ENCODE measurements at regions not wholly inside any gene's neighbourhood (a gene's known extent, or its start where the extent isn't known, plus 50 kb on each side); places are given as distances from the start of the nearest gene placed in this dataset.
"Not testable (repeated sequence)": the region's sequence is repeated elsewhere in the genome, so short reads cannot be mapped to it uniquely, and the experiment has no call there.

DNA sequence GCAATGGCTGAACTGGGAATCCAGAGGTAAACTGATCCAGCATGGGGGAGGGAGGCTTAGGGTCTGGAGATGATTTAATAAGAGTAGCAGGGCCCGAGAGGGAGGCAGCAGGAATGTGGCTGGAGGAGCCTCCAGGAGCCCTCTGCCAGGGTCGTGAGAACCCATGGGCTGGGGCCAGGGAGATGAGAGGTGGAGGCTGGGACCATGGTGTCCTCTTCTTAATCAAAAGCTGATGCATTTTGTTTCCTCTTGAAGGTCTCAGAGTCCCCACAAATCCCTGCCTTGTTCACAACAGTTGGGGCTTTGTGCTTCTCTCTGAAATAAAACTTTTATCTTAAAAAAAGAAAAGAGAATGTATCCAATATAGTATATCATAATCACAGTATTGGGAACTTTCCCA, 123.7 kb upstream of the ZNF516 start:
- TF ChIP-seq, protein P1, sequence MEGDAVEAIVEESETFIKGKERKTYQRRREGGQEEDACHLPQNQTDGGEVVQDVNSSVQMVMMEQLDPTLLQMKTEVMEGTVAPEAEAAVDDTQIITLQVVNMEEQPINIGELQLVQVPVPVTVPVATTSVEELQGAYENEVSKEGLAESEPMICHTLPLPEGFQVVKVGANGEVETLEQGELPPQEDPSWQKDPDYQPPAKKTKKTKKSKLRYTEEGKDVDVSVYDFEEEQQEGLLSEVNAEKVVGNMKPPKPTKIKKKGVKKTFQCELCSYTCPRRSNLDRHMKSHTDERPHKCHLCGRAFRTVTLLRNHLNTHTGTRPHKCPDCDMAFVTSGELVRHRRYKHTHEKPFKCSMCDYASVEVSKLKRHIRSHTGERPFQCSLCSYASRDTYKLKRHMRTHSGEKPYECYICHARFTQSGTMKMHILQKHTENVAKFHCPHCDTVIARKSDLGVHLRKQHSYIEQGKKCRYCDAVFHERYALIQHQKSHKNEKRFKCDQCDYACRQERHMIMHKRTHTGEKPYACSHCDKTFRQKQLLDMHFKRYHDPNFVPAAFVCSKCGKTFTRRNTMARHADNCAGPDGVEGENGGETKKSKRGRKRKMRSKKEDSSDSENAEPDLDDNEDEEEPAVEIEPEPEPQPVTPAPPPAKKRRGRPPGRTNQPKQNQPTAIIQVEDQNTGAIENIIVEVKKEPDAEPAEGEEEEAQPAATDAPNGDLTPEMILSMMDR (IDR thresholded peaks at IDR 0.05; ENCODE audit: low read depth, low read length, missing control alignments) = no peak
- no peak overlapping the region for H3K4me3 ChIP-seq (ENCODE audit: low read depth, low read length)
- DNase-seq (ENCODE audit: low read depth) = no peak

DNA sequence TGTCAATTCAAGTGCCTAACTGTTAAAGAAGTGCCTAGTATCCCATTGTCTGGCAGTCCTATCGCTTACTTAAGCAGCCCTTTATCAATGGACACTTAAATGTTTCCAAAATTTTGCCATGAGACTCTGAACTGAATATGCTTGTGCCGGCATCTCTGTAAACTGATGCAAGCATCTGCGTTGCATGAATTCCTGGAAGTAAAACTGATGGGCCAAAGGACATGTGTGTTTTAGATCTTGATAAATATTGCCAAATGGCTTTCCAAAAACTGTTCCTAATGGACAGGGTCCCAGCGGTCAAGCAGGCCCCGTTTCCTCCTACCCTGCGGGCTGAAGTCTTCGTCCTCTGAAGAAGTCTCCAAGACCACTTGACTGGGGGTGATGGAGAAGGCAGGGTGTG, 121.3 kb upstream of the ZNF516 start:
- H3K4me3 ChIP-seq (ENCODE audit: low read depth, low read length) = no peak overlapping the region
- TF ChIP-seq, protein P1 (IDR thresholded peaks at IDR 0.05; ENCODE audit: low read depth, low read length, missing control alignments) = no peak
- no peak for DNase-seq (ENCODE audit: low read depth)

DNA sequence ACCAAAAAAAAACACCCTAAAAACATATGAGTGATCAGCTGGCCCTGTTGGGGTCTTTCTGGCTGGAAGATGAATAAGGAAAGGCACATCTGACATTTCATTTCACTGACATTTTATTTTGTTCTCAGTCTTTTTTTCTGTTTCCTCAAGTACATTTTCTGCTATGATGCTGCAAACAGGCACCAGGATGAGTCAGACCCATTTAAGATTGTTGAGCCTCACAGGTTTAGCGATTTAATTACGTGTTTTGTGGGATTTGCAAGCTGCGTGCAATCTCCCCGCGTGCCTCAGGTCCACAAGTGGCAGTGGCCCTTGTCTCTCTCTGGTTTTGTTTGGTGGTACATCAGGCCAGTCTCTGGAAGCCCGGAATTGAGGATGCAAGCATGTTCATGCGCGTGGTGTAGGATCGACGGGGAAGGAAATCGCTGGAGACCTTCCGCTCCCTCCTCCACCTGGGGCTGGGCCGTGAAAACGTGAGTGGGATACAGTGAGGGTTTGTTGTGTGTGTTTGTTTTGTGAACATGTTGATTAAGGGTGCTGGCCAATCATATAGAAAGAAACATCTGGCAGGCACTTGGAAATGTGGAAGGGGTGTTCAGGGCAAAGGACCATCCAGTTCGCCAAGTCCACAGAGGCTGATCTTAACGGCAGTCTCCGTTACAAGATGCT, 120.2 kb upstream of the ZNF516 start:
- H3K4me3 ChIP-seq (ENCODE audit: low read depth, low read length) = no peak overlapping the region
- TF ChIP-seq, protein P1 (IDR thresholded peaks at IDR 0.05; ENCODE audit: low read depth, low read length, missing control alignments) = no peak
- DNase-seq (ENCODE audit: low read depth) = no peak

DNA sequence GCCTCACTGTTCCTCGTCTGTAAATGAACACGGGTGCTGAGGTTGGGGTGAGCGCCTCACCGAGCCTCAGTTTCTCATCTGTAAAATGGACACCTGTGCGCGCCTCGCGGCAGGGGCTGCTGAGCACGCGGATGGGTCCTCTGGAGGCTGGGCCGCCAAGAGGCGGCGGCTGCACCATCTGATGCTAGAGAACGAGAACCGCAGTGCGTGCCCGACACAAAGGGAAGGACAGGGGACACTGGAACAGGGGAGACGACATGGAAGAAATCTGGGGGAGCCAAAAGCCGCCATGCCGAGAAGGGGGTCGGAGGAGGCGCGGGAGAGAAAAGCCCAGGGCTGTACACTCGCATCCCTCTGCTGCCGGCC, 118.7 kb upstream of the ZNF516 start:
- H3K4me3 ChIP-seq (ENCODE audit: low read depth, low read length) = no peak overlapping the region
- no peak for DNase-seq (ENCODE audit: low read depth)
- TF ChIP-seq, protein P1 (IDR thresholded peaks at IDR 0.05; ENCODE audit: low read depth, low read length, missing control alignments) = no peak

DNA sequence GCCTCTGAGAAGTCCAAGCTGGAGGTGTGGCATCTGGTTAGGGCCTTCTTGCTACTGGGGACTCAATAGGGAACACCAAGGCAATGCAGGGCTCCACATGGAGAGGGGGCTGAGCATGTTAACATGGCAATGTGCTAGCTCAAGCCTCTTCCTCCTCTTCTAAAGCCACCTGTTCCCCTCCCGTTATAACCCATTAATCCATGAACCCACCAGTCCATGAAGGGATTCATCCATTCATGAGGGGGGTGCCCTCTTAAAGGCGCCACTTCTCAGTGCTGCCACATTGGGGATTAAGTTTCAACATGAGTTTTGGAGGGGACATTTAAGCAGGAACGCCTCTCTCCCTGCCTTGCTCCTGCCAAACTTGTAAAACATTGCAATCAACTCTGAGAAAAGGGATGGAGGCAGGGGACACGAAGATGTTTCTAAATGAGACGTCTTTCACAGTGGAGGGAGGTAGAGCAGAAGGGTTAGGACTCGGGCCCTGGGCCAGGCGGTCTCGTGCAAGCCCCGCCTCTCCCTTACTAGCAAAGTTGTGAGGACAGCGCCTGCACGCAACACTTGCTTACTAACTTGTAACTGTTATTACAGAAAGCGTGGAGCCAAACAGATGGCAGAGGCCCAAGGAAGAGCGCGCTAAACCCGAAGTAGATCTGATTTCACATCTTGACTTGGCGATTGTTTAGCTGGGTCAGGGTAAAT, 118.2 kb upstream of the ZNF516 start:
- H3K4me3 ChIP-seq (ENCODE audit: low read depth, low read length) = no peak overlapping the region
- no peak for DNase-seq (ENCODE audit: low read depth)
- TF ChIP-seq, protein P1 (IDR thresholded peaks at IDR 0.05; ENCODE audit: low read depth, low read length, missing control alignments) = no peak

DNA sequence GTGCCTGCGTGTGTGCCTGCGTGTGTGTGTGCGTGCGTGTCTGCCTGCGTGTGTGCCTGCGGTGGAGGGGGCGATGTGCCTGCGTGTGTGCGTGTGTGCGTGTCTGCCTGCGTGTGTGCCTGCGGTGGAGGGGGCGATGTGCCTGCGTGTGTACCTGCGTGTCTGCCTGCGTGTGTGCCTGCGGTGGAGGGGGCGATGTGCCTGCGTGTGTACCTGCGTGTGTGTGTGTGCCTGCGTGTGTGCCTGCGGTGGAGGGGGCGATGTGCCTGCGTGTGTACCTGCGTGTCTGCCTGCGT, 116.7 kb upstream of the ZNF516 start:
- not testable (repeated sequence) for H3K4me3 ChIP-seq (ENCODE audit: low read depth, low read length); DNase-seq (ENCODE audit: low read depth)

DNA sequence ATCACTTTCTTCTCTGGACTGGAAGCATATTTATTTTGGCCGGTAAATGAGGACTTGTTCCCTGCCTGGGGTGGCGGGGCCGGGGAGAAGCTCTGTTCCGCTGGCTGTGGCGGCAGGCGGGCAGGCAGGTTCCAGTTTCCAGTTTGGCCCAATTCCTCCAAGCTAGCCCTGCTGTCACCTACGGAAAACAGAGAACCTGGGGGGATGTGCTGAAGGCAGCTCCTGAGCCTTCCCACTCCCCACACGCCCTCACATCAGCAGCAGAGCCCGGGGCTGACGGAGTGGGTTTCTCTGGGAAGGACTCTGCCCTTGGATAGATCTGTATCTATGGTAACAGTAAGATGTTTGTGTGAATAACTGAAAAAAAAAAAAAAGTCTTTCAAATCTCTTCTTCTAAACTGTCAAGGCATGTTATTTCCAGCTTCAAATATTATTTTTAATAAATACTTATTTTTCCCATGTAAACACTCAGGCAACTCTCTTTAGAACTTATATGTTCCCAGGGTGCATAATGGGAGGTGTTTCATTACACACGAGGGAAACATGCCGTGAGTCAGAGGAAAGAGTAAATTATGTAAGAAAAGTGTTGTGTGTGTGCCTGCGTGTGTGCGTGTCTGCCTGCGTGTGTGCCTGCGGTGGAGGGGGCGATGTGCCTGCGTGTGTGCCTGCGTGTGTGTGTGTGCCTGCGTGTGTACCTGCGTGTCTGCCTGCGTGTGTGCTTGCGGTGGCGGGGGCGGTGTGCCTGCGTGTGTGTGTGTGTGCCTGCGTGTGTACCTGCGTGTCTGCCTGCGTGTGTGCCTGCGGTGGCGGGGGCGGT, 116.1 kb upstream of the ZNF516 start:
- no peak overlapping the region for H3K4me3 ChIP-seq (ENCODE audit: low read depth, low read length)
- no peak for DNase-seq (ENCODE audit: low read depth)
- TF ChIP-seq, protein P1 (IDR thresholded peaks at IDR 0.05; ENCODE audit: low read depth, low read length, missing control alignments) = no peak
